ENCODE measurements at regions not wholly inside any gene's neighbourhood (a gene's known extent, or its start where the extent isn't known, plus 50 kb on each side); places are given as distances from the start of the nearest gene placed in this dataset.

- intact Hi-C loops (cut with DNase I) = no loop called here
- no peak for ATAC-seq
- DNase-seq = no peak
These were observed 167.2 kb downstream of the KLF5 start for GRCh38 chr13:73225990-73226389.

GRCh38 chr13:73224703-73225102, 165.9 kb downstream of the KLF5 start:
- DNase-seq (no peak), ATAC-seq (no peak)
- intact Hi-C loops (cut with DNase I) = no loop called here

- DNase-seq (no peak), ATAC-seq (no peak)
- intact Hi-C loops (cut with DNase I) = no loop called here
These were observed 164.6 kb downstream of the KLF5 start for GRCh38 chr13:73223372-73223781.

- intact Hi-C loops (cut with DNase I) = no loop called here
- ATAC-seq (no peak), DNase-seq (no peak)
These were observed 164.0 kb downstream of the KLF5 start for GRCh38 chr13:73222627-73223305.

- DNase-seq (no peak), ATAC-seq (no peak)
- intact Hi-C loops (cut with DNase I) = no loop called here
These were observed 162.3 kb downstream of the KLF5 start for GRCh38 chr13:73220966-73221720.

GRCh38 chr13:73218181-73218580, 159.4 kb downstream of the KLF5 start:
- DNase-seq = no peak
- no peak for ATAC-seq
- intact Hi-C loops (cut with DNase I) = no loop called here

GRCh38 chr13:73216381-73216831, 157.6 kb downstream of the KLF5 start:
- no peak for DNase-seq
- intact Hi-C loops (cut with DNase I) = no loop called here
- no peak for ATAC-seq

GRCh38 chr13:73215823-73216222, 157.0 kb downstream of the KLF5 start:
- DNase-seq = no peak
- ATAC-seq = no peak
- intact Hi-C loops (cut with DNase I) = no loop called here

GRCh38 chr13:73212482-73212881, 153.7 kb downstream of the KLF5 start:
- no peak for ATAC-seq
- no peak for DNase-seq
- intact Hi-C loops (cut with DNase I) = no loop called here

GRCh38 chr13:73210218-73210883, 151.5 kb downstream of the KLF5 start:
- no peak for ATAC-seq

GRCh38 chr13:73204952-73205351, 146.1 kb downstream of the KLF5 start:
- intact Hi-C loops (cut with DNase I) = no loop called here
- ATAC-seq = no peak
- no peak for DNase-seq

More at GRCh38 chr13:73210218-73210883, 151.5 kb downstream of the KLF5 start:
- intact Hi-C loops (cut with DNase I) = no loop called here
- DNase-seq = no peak

- intact Hi-C loops (cut with DNase I) = no loop called here
- ATAC-seq (no peak), DNase-seq (no peak)
These were observed 142.8 kb downstream of the KLF5 start for GRCh38 chr13:73201626-73202025.

- DNase-seq (no peak), ATAC-seq (no peak)
- intact Hi-C loops (cut with DNase I) = no loop called here
These were observed 140.2 kb downstream of the KLF5 start for GRCh38 chr13:73198991-73199411.

GRCh38 chr13:73195091-73195490, 136.3 kb downstream of the KLF5 start:
- intact Hi-C loops (cut with DNase I) = no loop called here
- no peak for ATAC-seq

GRCh38 chr13:73194310-73194709, 135.5 kb downstream of the KLF5 start:
- no peak for DNase-seq
- ATAC-seq = no peak
- intact Hi-C loops (cut with DNase I) = no loop called here

More at GRCh38 chr13:73195091-73195490, 136.3 kb downstream of the KLF5 start:
- no peak for DNase-seq

- ATAC-seq = no peak
- intact Hi-C loops (cut with DNase I) = no loop called here
These were observed 134.7 kb downstream of the KLF5 start for GRCh38 chr13:73193554-73193953.

GRCh38 chr13:73190477-73190876, 131.7 kb downstream of the KLF5 start:
- DNase-seq (no peak), ATAC-seq (no peak)
- intact Hi-C loops (cut with DNase I) = no loop called here

More at GRCh38 chr13:73193554-73193953, 134.7 kb downstream of the KLF5 start:
- no peak for DNase-seq

GRCh38 chr13:73189776-73190175, 131.0 kb downstream of the KLF5 start:
- DNase-seq (no peak), ATAC-seq (no peak)
- intact Hi-C loops (cut with DNase I) = no loop called here

GRCh38 chr13:73189362-73189761, 130.6 kb downstream of the KLF5 start:
- ATAC-seq (peak in 1 of 2 donors; percentile 21), DNase-seq (no peak)
- intact Hi-C loops (cut with DNase I) = no loop called here

GRCh38 chr13:73187106-73187505, 128.3 kb downstream of the KLF5 start:
- ATAC-seq (peak in 1 of 2 donors; percentile 34), DNase-seq (no peak)
- intact Hi-C loops (cut with DNase I) = no loop called here
